HL-60 (cell line): ENCODE measurements at regions not wholly inside any gene's neighbourhood (a gene's known extent, or its start where the extent isn't known, plus 50 kb on each side); places are given as distances from the start of the nearest gene placed in this dataset.

Experiments
- DNase-seq, 2 experiments: peaks; one replicate each; pipeline ENCODE4 v3.0.0-alpha.2; 2010 to 2020; ENCODE audit warnings: low read depth in 1 of 2, low spot score in 1 of 2
- H3K27ac ChIP-seq: fragments of 250-450 bp; sonication (Bioruptor Pico); replicated peaks from 2 replicates; pipeline ENCODE4 v1.5.1; 2020; ENCODE audit warnings: mild to moderate bottlenecking, moderate library complexity
- H3K27me3 ChIP-seq: fragments of 250-450 bp; sonication (Bioruptor Pico); 2 replicates; pipeline ENCODE4 v1.5.1; 2021; ENCODE audit warnings: mild to moderate bottlenecking, moderate library complexity; ENCODE audit not compliant: insufficient read depth, poor library complexity, severe bottlenecking
- H3K4me3 ChIP-seq: replicated peaks from 2 replicates; pipeline ENCODE4 v1.5.1; 2011; ENCODE audit warnings: mild to moderate bottlenecking, control low read depth, low read length; ENCODE audit not compliant: insufficient read depth
- CTCF ChIP-seq: IDR thresholded peaks from one replicate; pipeline ENCODE4 v1.5.1; 2011; ENCODE audit warnings: low read length, control low read depth, inconsistent platforms; ENCODE audit not compliant: insufficient read depth
- GABPA ChIP-seq: IDR thresholded peaks from 2 replicates; pipeline ENCODE4 v1.6.1; 2012; ENCODE audit warnings: low read depth
- POLR2AphosphoS5 ChIP-seq: IDR thresholded peaks from 2 replicates; pipeline ENCODE4 v1.6.1; 2012; ENCODE audit warnings: low read depth
- SPI1 ChIP-seq: IDR thresholded peaks from 2 replicates; pipeline ENCODE4 v1.6.1; 2012; ENCODE audit warnings: low read depth, mild to moderate bottlenecking, borderline replicate concordance
- TF ChIP-seq, protein P1 (sequence below): IDR thresholded peaks from 2 replicates; pipeline ENCODE4 v1.6.1; 2012; ENCODE audit warnings: low read depth; ENCODE audit not compliant: insufficient replicate concordance

- Histone ChIP-seq H3K27ac (no peak overlapping the region), H3K27me3 (no peaks in the 10 kb centered on the region), H3K4me3 (no peak overlapping the region)
- TF ChIP-seq POLR2AphosphoS5, result no peak
- TF ChIP-seq GABPA, result no peak
- TF ChIP-seq SPI1, result no peak
- TF ChIP-seq CTCF, result no peak
- TF ChIP-seq, protein P1, sequence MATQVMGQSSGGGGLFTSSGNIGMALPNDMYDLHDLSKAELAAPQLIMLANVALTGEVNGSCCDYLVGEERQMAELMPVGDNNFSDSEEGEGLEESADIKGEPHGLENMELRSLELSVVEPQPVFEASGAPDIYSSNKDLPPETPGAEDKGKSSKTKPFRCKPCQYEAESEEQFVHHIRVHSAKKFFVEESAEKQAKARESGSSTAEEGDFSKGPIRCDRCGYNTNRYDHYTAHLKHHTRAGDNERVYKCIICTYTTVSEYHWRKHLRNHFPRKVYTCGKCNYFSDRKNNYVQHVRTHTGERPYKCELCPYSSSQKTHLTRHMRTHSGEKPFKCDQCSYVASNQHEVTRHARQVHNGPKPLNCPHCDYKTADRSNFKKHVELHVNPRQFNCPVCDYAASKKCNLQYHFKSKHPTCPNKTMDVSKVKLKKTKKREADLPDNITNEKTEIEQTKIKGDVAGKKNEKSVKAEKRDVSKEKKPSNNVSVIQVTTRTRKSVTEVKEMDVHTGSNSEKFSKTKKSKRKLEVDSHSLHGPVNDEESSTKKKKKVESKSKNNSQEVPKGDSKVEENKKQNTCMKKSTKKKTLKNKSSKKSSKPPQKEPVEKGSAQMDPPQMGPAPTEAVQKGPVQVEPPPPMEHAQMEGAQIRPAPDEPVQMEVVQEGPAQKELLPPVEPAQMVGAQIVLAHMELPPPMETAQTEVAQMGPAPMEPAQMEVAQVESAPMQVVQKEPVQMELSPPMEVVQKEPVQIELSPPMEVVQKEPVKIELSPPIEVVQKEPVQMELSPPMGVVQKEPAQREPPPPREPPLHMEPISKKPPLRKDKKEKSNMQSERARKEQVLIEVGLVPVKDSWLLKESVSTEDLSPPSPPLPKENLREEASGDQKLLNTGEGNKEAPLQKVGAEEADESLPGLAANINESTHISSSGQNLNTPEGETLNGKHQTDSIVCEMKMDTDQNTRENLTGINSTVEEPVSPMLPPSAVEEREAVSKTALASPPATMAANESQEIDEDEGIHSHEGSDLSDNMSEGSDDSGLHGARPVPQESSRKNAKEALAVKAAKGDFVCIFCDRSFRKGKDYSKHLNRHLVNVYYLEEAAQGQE, result no peak
- DNase-seq, result no peak
Measured at GRCh38 chr14:100472094-100472455, 115.1 kb downstream of the BEGAIN start.

DNA sequence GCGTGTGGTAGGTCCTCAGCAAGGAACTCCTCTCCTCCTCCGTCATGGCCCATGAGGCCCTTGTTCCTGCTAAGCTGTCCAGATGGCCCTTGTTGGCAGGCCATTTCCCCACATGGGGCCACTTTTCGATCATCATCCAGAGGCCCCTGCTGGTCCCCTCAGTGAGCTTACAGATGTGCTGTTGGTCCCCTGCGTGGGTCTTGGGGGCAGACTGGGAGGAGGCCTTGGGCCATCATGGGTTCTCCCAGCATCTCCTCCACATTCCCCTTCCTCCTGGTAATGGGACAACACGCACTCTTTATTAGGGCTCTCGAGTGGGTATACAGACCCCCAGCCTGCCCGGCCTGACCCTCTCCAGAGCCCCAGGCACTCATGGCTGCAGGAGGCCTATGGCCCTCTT, 114.7 kb downstream of the BEGAIN start:
- no peak for DNase-seq
- TF ChIP-seq POLR2AphosphoS5 (no peak), CTCF (no peak), GABPA (no peak), SPI1 (no peak)
- TF ChIP-seq, protein P1, result no peak
- Histone ChIP-seq H3K27me3 (no peaks in the 10 kb centered on the region), H3K4me3 (no peak overlapping the region), H3K27ac (no peak overlapping the region)

- DNase-seq, result no peak
- no peak overlapping the region for H3K27ac ChIP-seq
- no peak overlapping the region for H3K4me3 ChIP-seq
- H3K27me3 ChIP-seq, result no peaks in the 10 kb centered on the region
- TF ChIP-seq POLR2AphosphoS5 (no peak), CTCF (no peak), SPI1 (no peak), GABPA (no peak)
- TF ChIP-seq, protein P1, result no peak
Measured at GRCh38 chr14:100473249-100473648, 114.0 kb downstream of the BEGAIN start.
